ENCODE measurements at regions not wholly inside any gene's neighbourhood (a gene's known extent, or its start where the extent isn't known, plus 50 kb on each side); places are given as distances from the start of the nearest gene placed in this dataset.

GRCh38 chr2:60042023-60042422, 511.4 kb downstream of the BCL11A start:
- no peaks in the 10 kb centered on the region for H3K9me3 ChIP-seq (ENCODE audit: low read length)
- H3K9ac ChIP-seq (ENCODE audit: low read length) = no peak overlapping the region
- H3K36me3 ChIP-seq (ENCODE audit: insufficient read depth, low read length) = no peaks in the 10 kb centered on the region
- H3K27me3 ChIP-seq (ENCODE audit: control insufficient read depth in 1 of 2, insufficient read depth in 2 of 2, low read length in 2 of 2) = no peaks in the 10 kb centered on the region
- no peak overlapping the region for H3K4me3 ChIP-seq (ENCODE audit: low read depth in 1 of 2, low read length in 2 of 2)
- H3K27ac ChIP-seq (ENCODE audit: low read depth, low read length) = no peak overlapping the region
- H3K4me1 ChIP-seq (ENCODE audit: insufficient read depth, low read length) = no peaks in the 10 kb centered on the region

- Histone ChIP-seq H3K9ac (ENCODE audit: low read length) (no peak overlapping the region), H3K27ac (ENCODE audit: low read depth, low read length) (no peak overlapping the region), H3K4me1 (ENCODE audit: insufficient read depth, low read length) (no peaks in the 10 kb centered on the region), H3K27me3 (ENCODE audit: control insufficient read depth in 1 of 2, insufficient read depth in 2 of 2, low read length in 2 of 2) (no peaks in the 10 kb centered on the region), H3K4me3 (ENCODE audit: low read depth in 1 of 2, low read length in 2 of 2) (no peak overlapping the region), H3K36me3 (ENCODE audit: insufficient read depth, low read length) (no peaks in the 10 kb centered on the region), H3K9me3 (ENCODE audit: low read length) (no peaks in the 10 kb centered on the region)
Measured at GRCh38 chr2:60033325-60033724, 520.1 kb downstream of the BCL11A start.

GRCh38 chr2:60029566-60029883, 523.9 kb downstream of the BCL11A start:
- H3K36me3 ChIP-seq (ENCODE audit: insufficient read depth, low read length) = no peaks in the 10 kb centered on the region
- H3K27me3 ChIP-seq (ENCODE audit: control insufficient read depth in 1 of 2, insufficient read depth in 2 of 2, low read length in 2 of 2) = no peaks in the 10 kb centered on the region
- H3K4me3 ChIP-seq (ENCODE audit: low read depth in 1 of 2, low read length in 2 of 2) = no peak overlapping the region
- H3K9me3 ChIP-seq (ENCODE audit: low read length) = no peaks in the 10 kb centered on the region
- H3K27ac ChIP-seq (ENCODE audit: low read depth, low read length) = no peak overlapping the region
- H3K9ac ChIP-seq (ENCODE audit: low read length) = no peak overlapping the region
- H3K4me1 ChIP-seq (ENCODE audit: insufficient read depth, low read length) = no peaks in the 10 kb centered on the region

GRCh38 chr2:60028849-60029565, 524.4 kb downstream of the BCL11A start:
- no peak overlapping the region for H3K27ac ChIP-seq (ENCODE audit: low read depth, low read length)
- no peaks in the 10 kb centered on the region for H3K27me3 ChIP-seq (ENCODE audit: control insufficient read depth in 1 of 2, insufficient read depth in 2 of 2, low read length in 2 of 2)
- no peaks in the 10 kb centered on the region for H3K36me3 ChIP-seq (ENCODE audit: insufficient read depth, low read length)
- H3K9me3 ChIP-seq (ENCODE audit: low read length) = no peaks in the 10 kb centered on the region
- H3K4me3 ChIP-seq (ENCODE audit: low read depth in 1 of 2, low read length in 2 of 2) = no peak overlapping the region
- no peaks in the 10 kb centered on the region for H3K4me1 ChIP-seq (ENCODE audit: insufficient read depth, low read length)
- H3K9ac ChIP-seq (ENCODE audit: low read length) = no peak overlapping the region

GRCh38 chr2:60025496-60025895, 528.0 kb downstream of the BCL11A start:
- no peaks in the 10 kb centered on the region for H3K9me3 ChIP-seq (ENCODE audit: low read length)
- H3K4me3 ChIP-seq (ENCODE audit: low read depth in 1 of 2, low read length in 2 of 2) = no peak overlapping the region
- no peaks in the 10 kb centered on the region for H3K27me3 ChIP-seq (ENCODE audit: control insufficient read depth in 1 of 2, insufficient read depth in 2 of 2, low read length in 2 of 2)
- no peak overlapping the region for H3K9ac ChIP-seq (ENCODE audit: low read length)
- H3K27ac ChIP-seq (ENCODE audit: low read depth, low read length) = no peak overlapping the region
- no peaks in the 10 kb centered on the region for H3K36me3 ChIP-seq (ENCODE audit: insufficient read depth, low read length)
- H3K4me1 ChIP-seq (ENCODE audit: insufficient read depth, low read length) = no peaks in the 10 kb centered on the region

- no peaks in the 10 kb centered on the region for H3K36me3 ChIP-seq (ENCODE audit: insufficient read depth, low read length)
- H3K9me3 ChIP-seq (ENCODE audit: low read length) = no peaks in the 10 kb centered on the region
- H3K27ac ChIP-seq (ENCODE audit: low read depth, low read length) = no peak overlapping the region
- no peaks in the 10 kb centered on the region for H3K4me1 ChIP-seq (ENCODE audit: insufficient read depth, low read length)
- no peak overlapping the region for H3K9ac ChIP-seq (ENCODE audit: low read length)
- no peak overlapping the region for H3K4me3 ChIP-seq (ENCODE audit: low read depth in 1 of 2, low read length in 2 of 2)
- no peaks in the 10 kb centered on the region for H3K27me3 ChIP-seq (ENCODE audit: control insufficient read depth in 1 of 2, insufficient read depth in 2 of 2, low read length in 2 of 2)
Measured at GRCh38 chr2:60023256-60023985, 530.0 kb downstream of the BCL11A start.

GRCh38 chr2:60007671-60008070, 545.8 kb downstream of the BCL11A start:
- no peaks in the 10 kb centered on the region for H3K36me3 ChIP-seq (ENCODE audit: insufficient read depth, low read length)

GRCh38 chr2:60003076-60003475, 550.4 kb downstream of the BCL11A start:
- no peak overlapping the region for H3K27ac ChIP-seq (ENCODE audit: low read depth, low read length)
- peaks cover 4% of the 10 kb centered on the region for H3K4me1 ChIP-seq (ENCODE audit: insufficient read depth, low read length)
- H3K9ac ChIP-seq (ENCODE audit: low read length) = no peak overlapping the region

More at GRCh38 chr2:60007671-60008070, 545.8 kb downstream of the BCL11A start:
- no peaks in the 10 kb centered on the region for H3K27me3 ChIP-seq (ENCODE audit: control insufficient read depth in 1 of 2, insufficient read depth in 2 of 2, low read length in 2 of 2)
- no peak overlapping the region for H3K9ac ChIP-seq (ENCODE audit: low read length)
- no peaks in the 10 kb centered on the region for H3K9me3 ChIP-seq (ENCODE audit: low read length)
- no peak overlapping the region for H3K4me3 ChIP-seq (ENCODE audit: low read depth in 1 of 2, low read length in 2 of 2)
- no peaks in the 10 kb centered on the region for H3K4me1 ChIP-seq (ENCODE audit: insufficient read depth, low read length)
- no peak overlapping the region for H3K27ac ChIP-seq (ENCODE audit: low read depth, low read length)

GRCh38 chr2:60002183-60002867, 551.1 kb downstream of the BCL11A start:
- no peaks in the 10 kb centered on the region for H3K9me3 ChIP-seq (ENCODE audit: low read length)
- peaks cover 4% of the 10 kb centered on the region for H3K4me1 ChIP-seq (ENCODE audit: insufficient read depth, low read length)
- H3K9ac ChIP-seq (ENCODE audit: low read length) = no peak overlapping the region
- H3K27me3 ChIP-seq (ENCODE audit: control insufficient read depth in 1 of 2, insufficient read depth in 2 of 2, low read length in 2 of 2) = no peaks in the 10 kb centered on the region
- no peak overlapping the region for H3K4me3 ChIP-seq (ENCODE audit: low read depth in 1 of 2, low read length in 2 of 2)
- H3K36me3 ChIP-seq (ENCODE audit: insufficient read depth, low read length) = no peaks in the 10 kb centered on the region
- H3K27ac ChIP-seq (ENCODE audit: low read depth, low read length) = no peak overlapping the region

More at GRCh38 chr2:60003076-60003475, 550.4 kb downstream of the BCL11A start:
- no peaks in the 10 kb centered on the region for H3K27me3 ChIP-seq (ENCODE audit: control insufficient read depth in 1 of 2, insufficient read depth in 2 of 2, low read length in 2 of 2)
- H3K36me3 ChIP-seq (ENCODE audit: insufficient read depth, low read length) = no peaks in the 10 kb centered on the region
- no peaks in the 10 kb centered on the region for H3K9me3 ChIP-seq (ENCODE audit: low read length)
- H3K4me3 ChIP-seq (ENCODE audit: low read depth in 1 of 2, low read length in 2 of 2) = no peak overlapping the region

- H3K4me1 ChIP-seq (ENCODE audit: insufficient read depth, low read length) = peaks cover 4% of the 10 kb centered on the region
- no peaks in the 10 kb centered on the region for H3K9me3 ChIP-seq (ENCODE audit: low read length)
- no peaks in the 10 kb centered on the region for H3K27me3 ChIP-seq (ENCODE audit: control insufficient read depth in 1 of 2, insufficient read depth in 2 of 2, low read length in 2 of 2)
- no peaks in the 10 kb centered on the region for H3K36me3 ChIP-seq (ENCODE audit: insufficient read depth, low read length)
- no peak overlapping the region for H3K4me3 ChIP-seq (ENCODE audit: low read depth in 1 of 2, low read length in 2 of 2)
- H3K9ac ChIP-seq (ENCODE audit: low read length) = no peak overlapping the region
- no peak overlapping the region for H3K27ac ChIP-seq (ENCODE audit: low read depth, low read length)
Measured at GRCh38 chr2:60000686-60001085, 552.8 kb downstream of the BCL11A start.

GRCh38 chr2:59998324-59998723, 555.1 kb downstream of the BCL11A start:
- H3K4me1 ChIP-seq (ENCODE audit: insufficient read depth, low read length) = peaks cover 4% of the 10 kb centered on the region
- H3K9ac ChIP-seq (ENCODE audit: low read length) = no peak overlapping the region
- H3K27me3 ChIP-seq (ENCODE audit: control insufficient read depth in 1 of 2, insufficient read depth in 2 of 2, low read length in 2 of 2) = no peaks in the 10 kb centered on the region
- H3K27ac ChIP-seq (ENCODE audit: low read depth, low read length) = no peak overlapping the region
- H3K36me3 ChIP-seq (ENCODE audit: insufficient read depth, low read length) = no peaks in the 10 kb centered on the region
- no peaks in the 10 kb centered on the region for H3K9me3 ChIP-seq (ENCODE audit: low read length)
- no peak overlapping the region for H3K4me3 ChIP-seq (ENCODE audit: low read depth in 1 of 2, low read length in 2 of 2)

Data from muscle layer of colon (tissue), 2 donors.